Endothelial cell of umbilical vein (primary cell): ENCODE measurements at regions not wholly inside any gene's neighbourhood (a gene's known extent, or its start where the extent isn't known, plus 50 kb on each side); places are given as distances from the start of the nearest gene placed in this dataset.

Source experiments
- EZH2 ChIP-seq: IDR thresholded peaks from 2 replicates; pipeline ENCODE4 v1.6.1; 2012; ENCODE audit warnings: borderline replicate concordance, low read depth, mild to moderate bottlenecking, moderate library complexity, low read length, inconsistent platforms; ENCODE audit not compliant: severe bottlenecking
- FOS ChIP-seq: IDR thresholded peaks from 2 replicates; pipeline ENCODE4 v1.6.1; 2011; ENCODE audit warnings: mild to moderate bottlenecking, low read length, moderate library complexity, borderline replicate concordance; ENCODE audit not compliant: insufficient read depth
- GATA2 ChIP-seq: IDR thresholded peaks from 2 replicates; pipeline ENCODE4 v1.7.0; 2011; ENCODE audit warnings: low read depth, mild to moderate bottlenecking, moderate library complexity, mixed read lengths, low read length; ENCODE audit not compliant: insufficient read length, insufficient read depth
- JUN ChIP-seq: IDR thresholded peaks from 2 replicates; pipeline ENCODE4 v1.6.1; 2011; ENCODE audit warnings: borderline replicate concordance, low read depth; ENCODE audit not compliant: insufficient read length, insufficient read depth
- MAX ChIP-seq: IDR thresholded peaks from 2 replicates; pipeline ENCODE4 v1.6.1; 2011; ENCODE audit not compliant: insufficient read depth, insufficient read length
- MYC ChIP-seq: IDR thresholded peaks from one replicate; pipeline ENCODE4 v1.6.1; 2011; ENCODE audit warnings: mild to moderate bottlenecking, low read depth, low read length
- POLR2A ChIP-seq: IDR thresholded peaks from 2 replicates; pipeline ENCODE4 v1.6.1; 2012; ENCODE audit warnings: low read depth, mild to moderate bottlenecking, control low read depth, low read length
- POLR2AphosphoS5 ChIP-seq: IDR thresholded peaks from 2 replicates; pipeline ENCODE4 v1.6.1; 2012; ENCODE audit warnings: low read depth, mild to moderate bottlenecking, control low read depth, low read length, moderate library complexity; ENCODE audit not compliant: insufficient read depth
- TF ChIP-seq, protein P1 (sequence below), 2 donors: IDR thresholded peaks; 1 replicate in 1 of 2; 2 replicates in 1 of 2; pipeline ENCODE4 v1.5.1; 2011; ENCODE audit warnings: low read length in 2 of 2, mild to moderate bottlenecking in 2 of 2, moderate library complexity in 2 of 2, control low read depth in 1 of 2, inconsistent platforms in 1 of 2, low read depth in 1 of 2; ENCODE audit not compliant: insufficient read depth in 1 of 2; ENCODE audit errors: extremely low read depth in 1 of 2

DNA sequence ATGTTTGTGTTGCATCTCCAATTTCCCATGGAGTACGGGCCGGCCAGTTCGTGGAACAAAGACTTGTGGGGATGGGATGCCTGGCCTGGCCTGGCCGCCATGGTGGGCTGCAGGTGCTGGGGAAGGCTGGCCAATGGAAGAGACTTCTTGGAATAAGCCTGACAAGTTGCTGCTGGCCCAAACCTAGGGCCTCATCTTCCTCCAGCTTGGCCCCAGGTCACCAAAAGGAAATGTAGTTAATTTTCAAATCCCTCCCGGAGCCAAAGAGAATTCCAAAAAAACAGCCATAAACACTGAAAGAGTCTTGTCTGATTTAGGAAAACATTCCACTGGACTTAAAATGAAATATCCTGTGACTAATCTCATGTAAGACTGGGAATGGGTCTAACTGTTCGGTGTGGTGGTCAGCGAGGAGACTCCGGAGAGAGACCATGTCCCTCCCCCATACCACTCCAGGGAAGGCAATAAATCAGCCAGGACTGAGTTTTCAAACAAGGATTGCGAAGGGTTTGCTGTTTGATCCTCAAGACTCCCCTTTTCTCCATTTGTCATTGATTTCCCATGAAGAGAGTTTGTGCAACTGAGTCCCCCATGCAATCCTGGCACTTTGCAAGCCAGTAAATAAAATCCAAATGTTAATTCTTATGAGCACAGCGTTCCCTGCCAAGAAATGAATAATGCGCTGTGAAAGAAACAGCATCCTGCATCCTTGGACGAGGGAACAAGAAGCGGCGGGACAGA is 128.7 kb upstream of the HABP2 start:
- TF ChIP-seq POLR2A (no peak), EZH2 (no peak), POLR2AphosphoS5 (no peak), JUN (no peak), MYC (no peak), FOS (no peak), MAX (no peak), GATA2 (no peak)
- TF ChIP-seq, protein P1, sequence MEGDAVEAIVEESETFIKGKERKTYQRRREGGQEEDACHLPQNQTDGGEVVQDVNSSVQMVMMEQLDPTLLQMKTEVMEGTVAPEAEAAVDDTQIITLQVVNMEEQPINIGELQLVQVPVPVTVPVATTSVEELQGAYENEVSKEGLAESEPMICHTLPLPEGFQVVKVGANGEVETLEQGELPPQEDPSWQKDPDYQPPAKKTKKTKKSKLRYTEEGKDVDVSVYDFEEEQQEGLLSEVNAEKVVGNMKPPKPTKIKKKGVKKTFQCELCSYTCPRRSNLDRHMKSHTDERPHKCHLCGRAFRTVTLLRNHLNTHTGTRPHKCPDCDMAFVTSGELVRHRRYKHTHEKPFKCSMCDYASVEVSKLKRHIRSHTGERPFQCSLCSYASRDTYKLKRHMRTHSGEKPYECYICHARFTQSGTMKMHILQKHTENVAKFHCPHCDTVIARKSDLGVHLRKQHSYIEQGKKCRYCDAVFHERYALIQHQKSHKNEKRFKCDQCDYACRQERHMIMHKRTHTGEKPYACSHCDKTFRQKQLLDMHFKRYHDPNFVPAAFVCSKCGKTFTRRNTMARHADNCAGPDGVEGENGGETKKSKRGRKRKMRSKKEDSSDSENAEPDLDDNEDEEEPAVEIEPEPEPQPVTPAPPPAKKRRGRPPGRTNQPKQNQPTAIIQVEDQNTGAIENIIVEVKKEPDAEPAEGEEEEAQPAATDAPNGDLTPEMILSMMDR (IDR thresholded peaks at IDR 0.05; ENCODE audit: extremely low read depth in 1 of 2, insufficient read depth in 1 of 2, low read depth in 1 of 2, low read length in 2 of 2), result no peak
